H9 (cell line): ENCODE measurements at regions not wholly inside any gene's neighbourhood (a gene's known extent, or its start where the extent isn't known, plus 50 kb on each side); places are given as distances from the start of the nearest gene placed in this dataset.

Experiments used
- DNase-seq: peaks from one replicate; pipeline ENCODE4 v3.0.0-alpha.2; 2017
- H2AFZ ChIP-seq: one replicate; pipeline ENCODE4 v1.6.1; 2013; ENCODE audit warnings: mild to moderate bottlenecking, low read length, control low read depth, moderate library complexity
- H2AK5ac ChIP-seq: 2 replicates; pipeline ENCODE4 v1.6.1; 2013; ENCODE audit warnings: low read length, control low read depth, mixed read lengths; ENCODE audit not compliant: insufficient read length
- H2BK120ac ChIP-seq: one replicate; pipeline ENCODE4 v1.6.1; 2013; ENCODE audit warnings: low read depth, mild to moderate bottlenecking, low read length, control low read depth, inconsistent platforms; ENCODE audit not compliant: poor library complexity, severe bottlenecking
- H2BK12ac ChIP-seq: 2 replicates; pipeline ENCODE4 v1.6.1; 2013; ENCODE audit warnings: low read length, control low read depth, mixed read lengths, low read depth; ENCODE audit not compliant: insufficient read length
- H2BK15ac ChIP-seq: 2 replicates; pipeline ENCODE4 v1.6.1; 2013; ENCODE audit warnings: low read depth, low read length, control low read depth
- H2BK20ac ChIP-seq: one replicate; pipeline ENCODE4 v1.6.1; 2013; ENCODE audit warnings: low read depth, mild to moderate bottlenecking, low read length, control low read depth, inconsistent platforms; ENCODE audit not compliant: poor library complexity, severe bottlenecking
- H2BK5ac ChIP-seq: 2 replicates; pipeline ENCODE4 v1.6.1; 2013; ENCODE audit warnings: low read length, control low read depth, mixed read lengths; ENCODE audit not compliant: insufficient read length
- H3K14ac ChIP-seq: 2 replicates; pipeline ENCODE4 v1.6.1; 2013; ENCODE audit warnings: low read length, control low read depth; ENCODE audit not compliant: insufficient read depth
- H3K18ac ChIP-seq: 2 replicates; pipeline ENCODE4 v1.6.1; 2013; ENCODE audit warnings: low read depth, mild to moderate bottlenecking, mixed read lengths, low read length, control low read depth; ENCODE audit not compliant: insufficient read length
- H3K23ac ChIP-seq: 2 replicates; pipeline ENCODE4 v1.6.1; 2013; ENCODE audit warnings: low read length, control low read depth, mixed read lengths, low read depth; ENCODE audit not compliant: insufficient read length
- H3K23me2 ChIP-seq: 2 replicates; pipeline ENCODE4 v1.6.1; 2013; ENCODE audit warnings: low read depth, mild to moderate bottlenecking, mixed read lengths, low read length, control low read depth; ENCODE audit not compliant: insufficient read length, poor library complexity, severe bottlenecking
- H3K27ac ChIP-seq: 2 replicates; pipeline ENCODE4 v1.5.1; 2013; ENCODE audit warnings: low read length, control low read depth, mixed read lengths, low read depth; ENCODE audit not compliant: insufficient read length
- H3K27me3 ChIP-seq: 2 replicates; pipeline ENCODE4 v1.6.1; 2013; ENCODE audit warnings: low read length, control low read depth, inconsistent platforms; ENCODE audit not compliant: insufficient read depth
- H3K4ac ChIP-seq: 2 replicates; pipeline ENCODE4 v1.6.1; 2013; ENCODE audit warnings: low read depth, mild to moderate bottlenecking, control low read depth, inconsistent platforms, low read length, moderate library complexity
- H3K4me1 ChIP-seq: 2 replicates; pipeline ENCODE4 v1.6.1; 2013; ENCODE audit warnings: low read length, control low read depth, inconsistent platforms; ENCODE audit not compliant: insufficient read depth
- H3K4me2 ChIP-seq: 2 replicates; pipeline ENCODE4 v1.6.1; 2013; ENCODE audit warnings: low read length, control low read depth, mixed read lengths; ENCODE audit not compliant: insufficient read length, insufficient read depth
- H3K56ac ChIP-seq: 2 replicates; pipeline ENCODE4 v1.6.1; 2013; ENCODE audit warnings: low read depth, mild to moderate bottlenecking, mixed read lengths, low read length, control low read depth; ENCODE audit not compliant: insufficient read length
- H3K79me1 ChIP-seq: 2 replicates; pipeline ENCODE4 v1.6.1; 2013; ENCODE audit warnings: low read depth, mild to moderate bottlenecking, moderate library complexity, low read length, control low read depth, inconsistent platforms; ENCODE audit not compliant: insufficient read depth, poor library complexity, severe bottlenecking
- H3K79me2 ChIP-seq: 2 replicates; pipeline ENCODE4 v1.6.1; 2013; ENCODE audit warnings: low read length, control low read depth, inconsistent platforms; ENCODE audit not compliant: insufficient read depth
- H3K9ac ChIP-seq: 2 replicates; pipeline ENCODE4 v1.6.1; 2013; ENCODE audit warnings: low read length, control low read depth, mixed read lengths; ENCODE audit not compliant: insufficient read length; ENCODE audit errors: extremely low read depth
- H3K9me3 ChIP-seq: one replicate; pipeline ENCODE4 v1.6.1; 2013; ENCODE audit warnings: low read depth, low read length, inconsistent platforms; ENCODE audit not compliant: control insufficient read depth
- H3T11ph ChIP-seq: one replicate; pipeline ENCODE4 v1.6.1; 2013; ENCODE audit warnings: mild to moderate bottlenecking, low read length, control low read depth, inconsistent platforms
- H4K20me1 ChIP-seq: one replicate; pipeline ENCODE4 v1.6.1; 2013; ENCODE audit not compliant: control insufficient read depth, insufficient read length, insufficient read depth
- H4K5ac ChIP-seq: 2 replicates; pipeline ENCODE4 v1.6.1; 2013; ENCODE audit warnings: low read depth, mild to moderate bottlenecking, mixed read lengths, low read length, control low read depth; ENCODE audit not compliant: insufficient read length
- H4K8ac ChIP-seq: replicated peaks from 2 replicates; pipeline ENCODE4 v1.6.1; 2013; ENCODE audit warnings: low read length, control low read depth, mixed read lengths, low read depth; ENCODE audit not compliant: insufficient read length
- H4K91ac ChIP-seq: 2 replicates; pipeline ENCODE4 v1.6.1; 2013; ENCODE audit warnings: low read depth, mild to moderate bottlenecking, moderate library complexity, mixed read lengths, low read length, control low read depth; ENCODE audit not compliant: insufficient read length
- H3K27ac Mint-ChIP-seq, 3 experiments: 2 replicates in 2 of 3; 3 replicates in 1 of 3; pipeline ENCODE4 v1.8.0; 2020 to 2021; ENCODE audit warnings: mixed read lengths in 3 of 3, mild to moderate bottlenecking in 1 of 3, moderate library complexity in 1 of 3
- H3K27me3 Mint-ChIP-seq: 2 replicates; pipeline ENCODE4 v1.8.0; 2021; ENCODE audit warnings: low read depth, mild to moderate bottlenecking, moderate library complexity, mixed read lengths
- H3K36me3 Mint-ChIP-seq, 3 experiments: 2 replicates in 2 of 3; 3 replicates in 1 of 3; pipeline ENCODE4 v1.8.0; 2020 to 2021; ENCODE audit warnings: low read depth in 3 of 3, mixed read lengths in 3 of 3; ENCODE audit not compliant: insufficient read depth in 1 of 3
- H3K4me1 Mint-ChIP-seq, 2 experiments: 2 replicates each; pipeline ENCODE4 v1.8.0; 2020; ENCODE audit warnings: mixed read lengths in 2 of 2
- H3K4me3 Mint-ChIP-seq, 2 experiments: 2 replicates in 1 of 2; 3 replicates in 1 of 2; pipeline ENCODE4 v1.8.0; 2020 to 2021; ENCODE audit warnings: mild to moderate bottlenecking in 2 of 2, mixed read lengths in 2 of 2, moderate library complexity in 1 of 2
- H3K9me3 Mint-ChIP-seq, 2 experiments: 2 replicates in 1 of 2; 3 replicates in 1 of 2; pipeline ENCODE4 v1.8.0; 2020; ENCODE audit warnings: mild to moderate bottlenecking in 2 of 2, mixed read lengths in 2 of 2, moderate library complexity in 1 of 2
- WGBS: extraction: QIAGEN DNeasy Blood & Tissue Kit; methylation state at CpG from one replicate; pipeline ENCODE4 v1.1.7; 2013; ENCODE audit warnings: missing lambda C conversion rate, low lambda C conversion rate, mixed read lengths; ENCODE audit not compliant: insufficient read length; ENCODE audit errors: extremely low coverage; 5-methylcytosine and 5-hydroxymethylcytosine counted together
- TF ChIP-seq, protein P1 (sequence below): fragments of 200-600 bp; sonication (generic); conservative IDR thresholded peaks from 3 replicates; pipeline ENCODE4 v1.8.0; 2021; ENCODE audit warnings: antibody characterized with exemption, mild to moderate bottlenecking

DNA sequence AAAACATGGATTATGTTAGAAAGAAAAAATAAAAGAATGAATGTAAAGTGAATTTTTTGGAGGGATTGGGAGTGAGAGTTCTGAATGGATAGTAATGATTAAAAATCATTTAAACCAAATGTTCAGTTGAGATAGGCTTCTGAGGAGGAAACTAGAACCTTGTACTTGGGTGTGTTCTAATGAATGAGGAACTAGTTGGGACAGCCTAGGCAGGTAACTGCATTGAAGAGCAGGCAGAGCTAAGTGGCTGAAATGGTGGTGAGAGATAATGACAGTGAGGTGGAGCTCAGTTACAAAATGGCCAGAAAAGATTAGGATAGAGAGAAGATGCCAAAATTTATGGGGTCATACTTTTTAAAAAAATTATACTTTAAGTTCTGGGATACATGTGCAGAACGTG, 132.9 kb downstream of the ATP23 start:
- Histone ChIP-seq H4K20me1 (no peaks in the 10 kb centered on the region), H3K23me2 (no peaks in the 10 kb centered on the region), H2BK15ac (no peak overlapping the region), H3K4me1 (no peaks in the 10 kb centered on the region), H2BK5ac (no peak overlapping the region), H3K79me2 (no peaks in the 10 kb centered on the region), H3K9ac (no peak overlapping the region), H4K8ac (no peak overlapping the region), H3K79me1 (no peaks in the 10 kb centered on the region), H3K14ac (no peak overlapping the region), H2BK120ac (no peak overlapping the region), H3K56ac (no peak overlapping the region), H2AK5ac (no peak overlapping the region), H3K27ac (no peak overlapping the region), H3K18ac (no peak overlapping the region), H2AFZ (no peak overlapping the region), H2BK20ac (no peak overlapping the region), H3K9me3 (no peaks in the 10 kb centered on the region), H3K23ac (no peak overlapping the region), H4K5ac (no peak overlapping the region), H3K4me2 (no peak overlapping the region), H4K91ac (no peak overlapping the region), H3K4ac (no peak overlapping the region), H3K27me3 (no peaks in the 10 kb centered on the region), H3T11ph (no peak overlapping the region), H2BK12ac (no peak overlapping the region)
- no peak overlapping the region; a peak in 1 of 5 replicates for H3K4me3 Mint-ChIP-seq
- TF ChIP-seq, protein P1, sequence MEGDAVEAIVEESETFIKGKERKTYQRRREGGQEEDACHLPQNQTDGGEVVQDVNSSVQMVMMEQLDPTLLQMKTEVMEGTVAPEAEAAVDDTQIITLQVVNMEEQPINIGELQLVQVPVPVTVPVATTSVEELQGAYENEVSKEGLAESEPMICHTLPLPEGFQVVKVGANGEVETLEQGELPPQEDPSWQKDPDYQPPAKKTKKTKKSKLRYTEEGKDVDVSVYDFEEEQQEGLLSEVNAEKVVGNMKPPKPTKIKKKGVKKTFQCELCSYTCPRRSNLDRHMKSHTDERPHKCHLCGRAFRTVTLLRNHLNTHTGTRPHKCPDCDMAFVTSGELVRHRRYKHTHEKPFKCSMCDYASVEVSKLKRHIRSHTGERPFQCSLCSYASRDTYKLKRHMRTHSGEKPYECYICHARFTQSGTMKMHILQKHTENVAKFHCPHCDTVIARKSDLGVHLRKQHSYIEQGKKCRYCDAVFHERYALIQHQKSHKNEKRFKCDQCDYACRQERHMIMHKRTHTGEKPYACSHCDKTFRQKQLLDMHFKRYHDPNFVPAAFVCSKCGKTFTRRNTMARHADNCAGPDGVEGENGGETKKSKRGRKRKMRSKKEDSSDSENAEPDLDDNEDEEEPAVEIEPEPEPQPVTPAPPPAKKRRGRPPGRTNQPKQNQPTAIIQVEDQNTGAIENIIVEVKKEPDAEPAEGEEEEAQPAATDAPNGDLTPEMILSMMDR = no peak
- no peak for DNase-seq
- H3K4me1 Mint-ChIP-seq = peaks cover 8 to 11% of the 10 kb centered on the region in 2 experiments; a peak in 3 of 4 replicates
- H3K36me3 Mint-ChIP-seq = peaks cover 1 to 6% (median 1%) of the 10 kb centered on the region in 3 experiments; a peak in 4 of 7 replicates
- no peak overlapping the region for H3K27ac Mint-ChIP-seq
- WGBS = no CpG with 5 or more reads among the region's 1 CpG
- peaks cover 0 to 2% of the 10 kb centered on the region in 2 experiments; a peak in 1 of 5 replicates for H3K9me3 Mint-ChIP-seq
- H3K27me3 Mint-ChIP-seq = no peaks in the 10 kb centered on the region; the same call in 1 of the 2 replicates
